NCI-H2029 (cell line): ENCODE measurements at regions not wholly inside any gene's neighbourhood (a gene's known extent, or its start where the extent isn't known, plus 50 kb on each side); places are given as distances from the start of the nearest gene placed in this dataset.
"Not testable (repeated sequence)": the region's sequence is repeated elsewhere in the genome, so short reads cannot be mapped to it uniquely, and the experiment has no call there.

Experiments
- DNase-seq: peaks from one replicate; lab custom pipeline; 2025; lab: John Stamatoyannopoulos, UW

DNA sequence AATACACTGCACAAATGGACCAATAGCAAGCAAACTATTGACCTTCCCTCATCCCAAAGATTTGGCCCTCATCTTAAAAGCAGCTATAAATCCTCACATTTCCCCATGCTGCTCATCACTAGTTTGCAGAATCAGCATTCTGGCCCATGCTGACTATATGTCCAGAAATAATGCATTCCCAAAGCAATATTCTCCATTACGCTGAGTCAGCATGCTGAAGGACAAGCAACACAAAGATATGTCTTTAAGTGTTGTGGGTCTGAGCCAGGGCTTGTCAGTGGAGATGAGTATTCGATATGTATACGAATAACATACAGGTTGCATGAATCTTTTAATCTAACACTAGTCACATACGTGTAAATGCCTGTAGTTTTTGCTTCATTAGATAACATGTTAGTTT is 1045.0 kb upstream of the DDX18 start:
- no peak for DNase-seq

GRCh38 chr2:116776556-116776955 is 1037.9 kb upstream of the DDX18 start:
- DNase-seq: no peak

DNA sequence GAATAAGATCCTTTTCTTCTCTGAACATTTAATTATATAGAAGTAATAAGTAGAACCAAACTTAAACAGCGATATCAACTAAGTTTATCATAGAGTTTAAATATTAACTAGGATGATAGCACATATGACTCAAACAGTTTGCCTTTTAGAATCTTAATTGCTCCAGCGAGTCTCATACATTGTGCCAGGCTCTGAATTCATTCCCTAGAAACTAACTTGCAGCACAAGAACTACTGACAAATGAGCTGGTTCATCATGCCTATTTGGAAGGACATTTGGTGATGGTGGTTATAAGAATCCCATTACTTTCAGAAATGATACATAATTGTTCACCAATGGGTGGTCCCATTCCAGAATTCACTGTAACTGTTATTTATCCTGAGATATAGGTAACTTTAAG is 1026.6 kb upstream of the DDX18 start:
- DNase-seq: no peak

DNA sequence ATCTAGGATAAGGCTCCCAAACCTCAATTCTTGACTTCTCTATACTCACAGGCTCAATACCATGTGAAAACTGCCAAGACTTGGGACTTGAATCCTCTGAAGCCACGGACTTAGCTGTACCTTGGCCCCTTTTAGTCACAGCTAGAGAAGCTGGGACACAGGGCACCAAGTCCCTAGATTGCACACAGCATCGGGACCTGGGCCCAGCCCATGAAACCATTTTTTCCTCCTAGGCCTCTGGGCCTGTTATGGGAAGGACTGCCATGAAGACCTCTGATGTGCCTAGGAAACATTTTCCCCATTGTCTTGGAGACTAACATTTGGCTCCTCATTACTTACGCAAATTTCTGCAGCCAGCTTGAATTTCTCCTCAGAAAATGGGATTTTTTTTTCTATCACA is 1011.8 kb upstream of the DDX18 start:
- no peak for DNase-seq

GRCh38 chr2:116804901-116805300 is 1009.6 kb upstream of the DDX18 start:
- no peak for DNase-seq

- not testable (repeated sequence) for DNase-seq
Measured at GRCh38 chr2:116806505-116806904, 1008.0 kb upstream of the DDX18 start.

GRCh38 chr2:116809109-116809508 is 1005.4 kb upstream of the DDX18 start:
- no peak for DNase-seq

- no peak for DNase-seq
Measured at GRCh38 chr2:116810071-116810470, 1004.4 kb upstream of the DDX18 start.

DNA sequence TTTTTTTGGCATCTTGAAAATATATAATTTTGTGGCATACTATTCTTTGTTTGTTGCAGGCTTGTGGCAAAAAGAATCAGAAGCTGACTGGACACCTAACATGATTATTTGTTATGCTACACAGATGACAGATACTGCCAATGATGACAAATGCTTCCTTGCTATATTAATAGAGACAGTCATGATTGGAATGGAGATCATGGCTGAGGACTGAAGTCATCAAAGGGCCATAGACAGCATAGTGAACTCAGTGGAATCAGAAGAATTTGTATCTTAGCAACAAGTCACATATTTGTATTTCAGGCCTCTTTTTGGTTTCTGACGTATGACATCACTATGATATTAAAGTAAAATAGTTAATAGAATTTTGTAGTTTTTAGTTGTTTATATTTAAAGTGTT is 1003.8 kb upstream of the DDX18 start:
- DNase-seq: no peak

- DNase-seq: no peak
Measured at GRCh38 chr2:116819355-116819754, 995.1 kb upstream of the DDX18 start.

- DNase-seq: no peak
Measured at GRCh38 chr2:116820986-116821385, 993.5 kb upstream of the DDX18 start.

- not testable (repeated sequence) for DNase-seq
Measured at GRCh38 chr2:116829543-116829942, 984.9 kb upstream of the DDX18 start.

GRCh38 chr2:116832148-116832547 is 982.3 kb upstream of the DDX18 start:
- DNase-seq: no peak

DNA sequence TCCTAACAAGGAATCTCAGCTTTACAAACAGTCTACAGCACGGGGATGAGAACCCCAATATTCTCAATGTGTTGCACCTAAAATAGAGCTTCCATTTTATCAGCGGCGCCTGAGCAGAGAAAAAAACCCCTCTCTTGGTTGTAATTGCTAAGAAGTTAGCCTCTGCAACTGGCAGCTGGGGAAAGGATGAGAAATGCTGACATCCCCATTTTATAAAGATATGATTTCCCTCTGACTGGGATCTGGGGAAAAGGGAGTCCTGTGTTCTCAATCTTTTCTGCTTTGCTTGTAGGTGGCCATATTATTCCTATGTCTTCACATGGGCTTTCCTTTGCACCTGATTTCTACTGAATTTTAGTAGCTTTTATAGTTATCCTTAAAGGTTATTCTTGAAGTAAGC is 981.4 kb upstream of the DDX18 start:
- no peak for DNase-seq

DNA sequence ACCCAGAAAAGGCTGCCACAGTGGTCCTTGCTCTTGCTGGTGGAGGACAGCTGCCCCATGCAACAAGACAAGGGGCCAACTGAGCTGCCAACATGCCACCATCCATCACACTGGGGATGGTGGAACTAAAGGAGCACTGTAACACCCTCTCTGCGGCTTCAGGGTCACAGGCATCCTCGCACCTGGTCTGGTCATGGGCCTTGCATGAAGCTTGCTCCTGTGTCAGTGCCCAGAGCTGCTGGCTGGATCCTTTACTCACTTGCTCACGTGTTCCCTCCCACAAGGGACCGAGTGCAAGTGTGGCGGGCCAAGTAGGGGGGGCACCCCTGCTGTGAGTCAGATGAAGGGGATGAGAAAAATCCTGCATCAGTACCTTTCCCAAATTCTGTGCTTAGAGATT is 972.3 kb upstream of the DDX18 start:
- no peak for DNase-seq

- DNase-seq: no peak
Measured at GRCh38 chr2:116859708-116860107, 954.8 kb upstream of the DDX18 start.

- DNase-seq: no peak
Measured at GRCh38 chr2:116874021-116874420, 940.5 kb upstream of the DDX18 start.

- DNase-seq: no peak
Measured at GRCh38 chr2:116877274-116877673, 937.2 kb upstream of the DDX18 start.

DNA sequence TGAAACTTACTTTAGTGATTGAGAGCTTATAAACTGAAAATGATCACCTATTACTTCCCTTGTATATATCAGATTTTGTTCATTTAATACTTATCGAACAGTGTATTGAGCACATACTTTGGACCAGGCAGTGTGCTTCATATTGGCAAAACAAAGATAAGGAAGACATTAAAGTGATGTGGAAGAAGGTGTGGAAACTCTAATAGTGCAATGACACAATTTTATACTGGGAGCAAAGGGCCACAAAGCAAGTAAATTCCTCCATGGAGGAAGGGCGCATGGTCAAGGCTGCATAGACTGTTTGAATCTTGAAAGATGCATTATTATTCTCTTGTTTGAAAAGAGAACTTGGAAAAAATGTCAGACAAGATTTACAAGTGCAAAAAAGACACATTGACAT is 936.5 kb upstream of the DDX18 start:
- DNase-seq: no peak

GRCh38 chr2:116879650-116880160 is 934.8 kb upstream of the DDX18 start:
- DNase-seq: no peak

DNA sequence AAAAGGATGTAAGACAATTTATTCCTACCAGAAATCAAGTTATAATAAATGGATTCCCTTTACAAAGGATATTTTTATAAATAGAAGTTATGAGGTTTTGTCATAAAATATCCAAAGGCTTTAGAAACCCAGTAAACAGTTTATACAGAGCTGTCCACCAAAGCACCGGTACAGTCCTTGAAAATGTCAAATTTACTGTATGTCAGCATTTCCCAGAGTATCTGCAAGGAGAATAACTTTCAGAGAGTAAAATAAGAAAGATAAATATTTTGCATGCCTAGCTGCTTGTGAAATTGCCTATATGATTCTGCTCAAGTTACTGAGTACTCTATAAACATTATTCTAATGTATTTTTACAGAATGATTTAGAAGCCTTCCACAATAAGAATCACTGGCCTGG is 923.3 kb upstream of the DDX18 start:
- DNase-seq: no peak

GRCh38 chr2:116911540-116911939 is 903.0 kb upstream of the DDX18 start:
- no peak for DNase-seq

- DNase-seq: no peak
Measured at GRCh38 chr2:116915673-116916072, 898.8 kb upstream of the DDX18 start.

GRCh38 chr2:116917196-116917595 is 897.3 kb upstream of the DDX18 start:
- DNase-seq: no peak

DNA sequence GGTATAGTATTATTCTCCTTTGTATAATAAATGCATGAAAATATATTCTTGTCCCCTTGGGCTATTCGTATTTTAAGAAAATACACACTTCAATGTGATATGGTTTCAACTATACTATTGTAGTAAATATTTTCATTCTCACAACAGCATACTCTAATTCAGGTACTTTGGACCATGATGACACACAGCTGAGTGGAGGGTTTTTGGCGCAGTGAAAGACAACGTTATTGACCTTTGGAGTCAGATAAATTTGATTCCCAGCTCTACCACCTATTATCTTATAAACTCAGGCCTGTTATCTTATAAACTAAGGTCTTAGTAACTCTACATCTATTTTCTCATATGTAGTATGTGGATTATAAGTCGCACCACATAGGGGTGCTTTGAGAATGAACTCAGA is 895.9 kb upstream of the DDX18 start:
- no peak for DNase-seq
